Right lobe of liver (tissue), 6 donors: ENCODE measurements at regions not wholly inside any gene's neighbourhood (a gene's known extent, or its start where the extent isn't known, plus 50 kb on each side); places are given as distances from the start of the nearest gene placed in this dataset.
"Not testable (repeated sequence)": the region's sequence is repeated elsewhere in the genome, so short reads cannot be mapped to it uniquely, and the experiment has no call there.

ENCODE experiments used
- ATAC-seq, 4 donors: fragments of 200-7000 bp; cut with Tn5 transposase; one replicate each; pipeline ENCODE4 v1.9.1; 2020; ENCODE audit warnings: mild to moderate bottlenecking in 4 of 4, moderate library complexity in 4 of 4
- DNase-seq, 3 donors: peaks; one replicate each; pipeline ENCODE4 v3.0.0-alpha.2; 2020
- H3K27ac ChIP-seq, 3 donors: fragments of 200-600 bp; one replicate each; pipeline ENCODE4 v1.8.0; 2022
- H3K27me3 ChIP-seq, 2 donors: fragments of 200-600 bp; one replicate each; pipeline ENCODE4 v1.8.0; 2022
- H3K36me3 ChIP-seq, 4 donors: fragments of 200-600 bp; sonication (generic) in 1 of 4; one replicate each; pipeline versions ENCODE4 v1.5.1 to v1.8.0; 2017 to 2022; ENCODE audit warnings: control low read depth in 1 of 4
- H3K4me1 ChIP-seq, 4 donors: fragments of 200-600 bp; sonication (generic) in 1 of 4; one replicate each; pipeline versions ENCODE4 v1.5.1 to v1.8.0; 2017 to 2022; ENCODE audit warnings: control low read depth in 1 of 4
- H3K4me3 ChIP-seq, 3 donors: fragments of 200-600 bp; one replicate each; pipeline ENCODE4 v1.8.0; 2022
- H3K9me3 ChIP-seq, 4 donors: fragments of 200-600 bp; sonication (generic) in 1 of 4; one replicate each; pipeline versions ENCODE4 v1.5.1 to v1.8.0; 2017 to 2022; ENCODE audit warnings: control low read depth in 1 of 4
- WGBS: methylation state at CpG from one replicate; pipeline ENCODE4 v1.1.6; 2018; ENCODE audit warnings: low coverage, low lambda C conversion rate; ENCODE audit not compliant: insufficient coverage; ENCODE audit errors: missing lambda C conversion rate; 5-methylcytosine and 5-hydroxymethylcytosine counted together
- intact Hi-C, 2 donors: fragments of 100-400 bp; cut with DNase I; formaldehyde crosslinking; loops; one replicate each; pipeline versions ENCODE4 v1.11.2 to v1.14.1; 2022
- donor health status: DM: no; HTN: yes; CAD: no.
- donor health status: DM: no; HTN: no; CAD: no.
- donor health status: DM: no; HTN: no; CAD: no.
- donor health status: DM: no; HTN: yes; CAD: no.
- donor health status: DM: no; HTN: yes; CAD: no.

- H3K27ac ChIP-seq, H3K27me3 ChIP-seq, intact Hi-C loops, H3K36me3 ChIP-seq, DNase-seq, H3K4me3 ChIP-seq, H3K4me1 ChIP-seq, H3K9me3 ChIP-seq: not testable (repeated sequence)
- peak; percentile 95 to 99 (median 96) for ATAC-seq
- WGBS = no CpG with 5 or more reads among the region's 1 CpG
Measured at GRCh38 chr1:206366772-206367171, 103.5 kb upstream of the IKBKE start.

GRCh38 chr1:206367955-206368622 is 102.2 kb upstream of the IKBKE start:
- H3K9me3 ChIP-seq, intact Hi-C loops, ATAC-seq, DNase-seq, H3K36me3 ChIP-seq, H3K27ac ChIP-seq, H3K4me3 ChIP-seq, H3K27me3 ChIP-seq, H3K4me1 ChIP-seq: not testable (repeated sequence)
- WGBS = no CpG with 5 or more reads among the region's 6 CpGs

DNA sequence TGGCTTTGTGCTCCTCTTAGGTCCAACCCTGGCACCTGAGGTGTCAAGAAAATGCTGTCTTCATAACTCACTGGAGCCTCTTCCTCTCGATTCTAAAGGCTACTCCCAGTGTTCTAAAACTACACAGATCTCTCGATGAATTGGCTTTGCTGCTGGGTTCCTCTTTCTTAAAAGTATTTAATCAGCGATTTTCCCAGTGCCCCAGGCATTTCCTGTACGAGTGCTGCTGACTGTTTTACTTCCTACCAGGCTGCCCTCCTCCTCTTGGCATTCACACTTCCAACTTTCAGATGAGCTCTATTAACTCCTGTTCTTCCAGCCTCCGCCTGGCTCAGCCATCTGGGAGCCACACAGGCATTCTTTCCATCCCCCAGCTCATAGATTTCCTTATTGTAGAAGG is 95.6 kb upstream of the IKBKE start:
- H3K27ac ChIP-seq, H3K27me3 ChIP-seq, H3K9me3 ChIP-seq, DNase-seq, H3K4me3 ChIP-seq, H3K36me3 ChIP-seq, H3K4me1 ChIP-seq, intact Hi-C loops: not testable (repeated sequence)
- ATAC-seq = peak; percentile 45 to 62 (median 58)
- no CpG with 5 or more reads among the region's 5 CpGs for WGBS

- H3K36me3 ChIP-seq, H3K4me1 ChIP-seq, H3K4me3 ChIP-seq, H3K9me3 ChIP-seq, intact Hi-C loops, DNase-seq, H3K27me3 ChIP-seq, H3K27ac ChIP-seq: not testable (repeated sequence)
- peak; percentile 18 to 68 (median 56) for ATAC-seq
- no CpG with 5 or more reads among the region's 3 CpGs for WGBS
Measured at GRCh38 chr1:206375552-206375951, 94.7 kb upstream of the IKBKE start.

- ATAC-seq, H3K27ac ChIP-seq, intact Hi-C loops, DNase-seq, H3K27me3 ChIP-seq, H3K4me1 ChIP-seq, H3K4me3 ChIP-seq, H3K36me3 ChIP-seq, H3K9me3 ChIP-seq: not testable (repeated sequence)
- WGBS = 97% methylated on average over 5 of the region's 7 CpGs
Measured at GRCh38 chr1:206378506-206378905, 91.8 kb upstream of the IKBKE start.

GRCh38 chr1:206379245-206379644 is 91.0 kb upstream of the IKBKE start:
- H3K4me3 ChIP-seq, DNase-seq, H3K27me3 ChIP-seq, H3K36me3 ChIP-seq, H3K4me1 ChIP-seq, H3K27ac ChIP-seq, intact Hi-C loops, H3K9me3 ChIP-seq, ATAC-seq: not testable (repeated sequence)
- WGBS = no CpG with 5 or more reads among the region's 1 CpG

- H3K4me3 ChIP-seq, DNase-seq, intact Hi-C loops, H3K36me3 ChIP-seq, H3K27me3 ChIP-seq, H3K4me1 ChIP-seq, H3K27ac ChIP-seq, H3K9me3 ChIP-seq: not testable (repeated sequence)
- 50% methylated on average over 1 of the region's 4 CpGs for WGBS
- peak; percentile 38 to 52 (median 41) for ATAC-seq
Measured at GRCh38 chr1:206380163-206380790, 90.0 kb upstream of the IKBKE start.

- peak; percentile 73 to 84 (median 76) for ATAC-seq
- H3K27me3 ChIP-seq, H3K4me1 ChIP-seq, H3K27ac ChIP-seq, intact Hi-C loops, H3K4me3 ChIP-seq, H3K36me3 ChIP-seq, H3K9me3 ChIP-seq, DNase-seq: not testable (repeated sequence)
- WGBS = 57% methylated on average over 1 of the region's 7 CpGs
Measured at GRCh38 chr1:206380791-206381610, 89.3 kb upstream of the IKBKE start.
